ENCODE measurements at regions not wholly inside any gene's neighbourhood (a gene's known extent, or its start where the extent isn't known, plus 50 kb on each side); places are given as distances from the start of the nearest gene placed in this dataset.
"Not testable (repeated sequence)": the region's sequence is repeated elsewhere in the genome, so short reads cannot be mapped to it uniquely, and the experiment has no call there.

DNA sequence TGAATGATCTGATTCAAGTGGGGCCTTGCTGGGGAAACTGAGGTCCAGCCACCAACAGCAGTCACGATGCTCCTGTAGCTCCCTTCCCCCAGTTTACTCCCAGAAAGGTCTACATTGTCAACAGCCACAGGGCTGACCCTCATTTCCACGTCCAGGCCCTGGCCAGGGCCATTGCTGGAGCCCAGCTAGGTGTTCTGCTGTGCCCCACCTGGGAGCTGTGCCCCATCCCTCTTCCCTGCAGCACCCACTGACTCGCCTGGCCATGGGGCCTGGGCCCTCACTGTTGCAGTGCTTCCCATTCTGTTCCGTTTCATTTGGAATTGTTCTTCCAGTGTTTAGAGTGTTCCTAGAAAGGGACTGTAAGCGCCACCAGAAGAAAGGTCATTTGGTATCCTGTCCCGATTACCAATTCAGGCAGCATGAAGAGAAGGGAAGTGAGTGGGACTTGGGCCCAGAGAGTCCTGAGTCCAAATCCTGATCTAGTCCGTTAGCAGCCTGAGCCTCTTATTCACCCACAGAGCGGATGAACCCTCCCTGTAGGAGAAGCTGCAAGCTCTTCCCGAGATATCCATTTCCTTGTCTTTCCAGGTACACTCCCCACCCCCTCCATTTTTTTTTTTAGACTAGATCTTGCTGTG, 73.1 kb upstream of the HPCAL1 start:
- whole genome bisulfite sequencing: 89% methylated on average over 9 of the region's 9 CpGs
- peaks cover 10% of the 10 kb centered on the region for H3K27me3 ChIP-seq
- H3K36me3 ChIP-seq: no peaks in the 10 kb centered on the region
- H3K9me3 ChIP-seq: no peaks in the 10 kb centered on the region
- DNase-seq (ENCODE audit: low spot score in 2 of 2): no peak
- no peak overlapping the region for H3K4me3 ChIP-seq
- H3K27ac ChIP-seq: no peak overlapping the region
- H3K4me1 ChIP-seq: no peaks in the 10 kb centered on the region
- TF ChIP-seq POLR2A (IDR thresholded peaks at IDR 0.05) (no peak), POLR2AphosphoS5 (IDR thresholded peaks at IDR 0.05) (no peak), EP300 (IDR thresholded peaks at IDR 0.05) (no peak)
- TF ChIP-seq, protein P1, sequence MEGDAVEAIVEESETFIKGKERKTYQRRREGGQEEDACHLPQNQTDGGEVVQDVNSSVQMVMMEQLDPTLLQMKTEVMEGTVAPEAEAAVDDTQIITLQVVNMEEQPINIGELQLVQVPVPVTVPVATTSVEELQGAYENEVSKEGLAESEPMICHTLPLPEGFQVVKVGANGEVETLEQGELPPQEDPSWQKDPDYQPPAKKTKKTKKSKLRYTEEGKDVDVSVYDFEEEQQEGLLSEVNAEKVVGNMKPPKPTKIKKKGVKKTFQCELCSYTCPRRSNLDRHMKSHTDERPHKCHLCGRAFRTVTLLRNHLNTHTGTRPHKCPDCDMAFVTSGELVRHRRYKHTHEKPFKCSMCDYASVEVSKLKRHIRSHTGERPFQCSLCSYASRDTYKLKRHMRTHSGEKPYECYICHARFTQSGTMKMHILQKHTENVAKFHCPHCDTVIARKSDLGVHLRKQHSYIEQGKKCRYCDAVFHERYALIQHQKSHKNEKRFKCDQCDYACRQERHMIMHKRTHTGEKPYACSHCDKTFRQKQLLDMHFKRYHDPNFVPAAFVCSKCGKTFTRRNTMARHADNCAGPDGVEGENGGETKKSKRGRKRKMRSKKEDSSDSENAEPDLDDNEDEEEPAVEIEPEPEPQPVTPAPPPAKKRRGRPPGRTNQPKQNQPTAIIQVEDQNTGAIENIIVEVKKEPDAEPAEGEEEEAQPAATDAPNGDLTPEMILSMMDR (IDR thresholded peaks at IDR 0.05): no peak

DNA sequence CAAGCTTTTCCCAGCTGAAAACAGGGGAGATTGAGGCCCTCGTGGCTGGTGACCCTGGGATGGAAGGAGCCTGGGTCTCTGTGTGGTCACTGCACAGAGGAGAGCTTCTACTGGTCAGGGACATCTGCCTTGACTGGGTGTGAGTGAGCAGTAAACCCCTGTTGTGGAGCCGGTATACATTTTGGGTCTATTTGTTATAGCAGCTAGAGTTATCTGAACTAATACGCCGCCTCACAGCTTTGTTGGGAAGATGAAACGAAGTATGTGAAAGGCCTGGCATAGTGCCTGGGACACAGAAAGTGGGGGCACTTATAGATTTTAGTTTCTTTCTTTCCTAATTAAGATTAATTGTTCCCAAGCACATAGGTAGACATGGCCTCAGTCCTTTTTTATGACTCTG, 72.2 kb upstream of the HPCAL1 start:
- Histone ChIP-seq H3K27ac (no peak overlapping the region), H3K9me3 (no peaks in the 10 kb centered on the region), H3K4me1 (no peaks in the 10 kb centered on the region), H3K4me3 (no peak overlapping the region), H3K36me3 (no peaks in the 10 kb centered on the region), H3K27me3 (peaks cover 10% of the 10 kb centered on the region)
- WGBS: 87% methylated on average over 5 of the region's 5 CpGs
- DNase-seq (ENCODE audit: low spot score in 2 of 2): no peak
- TF ChIP-seq EP300 (IDR thresholded peaks at IDR 0.05): no peak
- TF ChIP-seq, protein P1 (IDR thresholded peaks at IDR 0.05): no peak
- no peak for TF ChIP-seq POLR2AphosphoS5 (IDR thresholded peaks at IDR 0.05)
- TF ChIP-seq POLR2A (IDR thresholded peaks at IDR 0.05): no peak

DNA sequence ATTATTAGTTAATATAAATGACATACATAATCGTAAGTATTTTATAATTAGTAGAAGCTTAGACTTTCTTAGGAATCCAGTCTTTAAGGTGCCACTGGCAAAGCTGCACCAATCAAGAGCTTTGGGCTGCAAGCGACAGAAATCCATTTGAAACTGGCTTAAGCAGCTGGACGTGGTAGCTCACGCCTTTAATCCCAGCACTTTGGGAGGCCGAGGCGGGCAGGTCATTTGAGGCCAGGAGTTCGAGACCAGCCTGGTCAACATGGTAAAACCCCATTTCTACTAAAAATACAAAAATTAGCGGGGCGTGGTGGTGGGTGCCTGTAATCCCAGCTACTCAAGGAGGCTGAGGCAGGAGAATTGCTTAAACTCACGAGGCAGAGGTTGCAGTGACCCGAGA, 71.8 kb upstream of the HPCAL1 start:
- not testable (repeated sequence) for H3K4me3 ChIP-seq; H3K4me1 ChIP-seq; DNase-seq (ENCODE audit: low spot score in 2 of 2); H3K27ac ChIP-seq; H3K36me3 ChIP-seq; H3K9me3 ChIP-seq
- H3K27me3 ChIP-seq: peaks cover 12% of the 10 kb centered on the region
- 92% methylated on average over 11 of the region's 11 CpGs for WGBS

DNA sequence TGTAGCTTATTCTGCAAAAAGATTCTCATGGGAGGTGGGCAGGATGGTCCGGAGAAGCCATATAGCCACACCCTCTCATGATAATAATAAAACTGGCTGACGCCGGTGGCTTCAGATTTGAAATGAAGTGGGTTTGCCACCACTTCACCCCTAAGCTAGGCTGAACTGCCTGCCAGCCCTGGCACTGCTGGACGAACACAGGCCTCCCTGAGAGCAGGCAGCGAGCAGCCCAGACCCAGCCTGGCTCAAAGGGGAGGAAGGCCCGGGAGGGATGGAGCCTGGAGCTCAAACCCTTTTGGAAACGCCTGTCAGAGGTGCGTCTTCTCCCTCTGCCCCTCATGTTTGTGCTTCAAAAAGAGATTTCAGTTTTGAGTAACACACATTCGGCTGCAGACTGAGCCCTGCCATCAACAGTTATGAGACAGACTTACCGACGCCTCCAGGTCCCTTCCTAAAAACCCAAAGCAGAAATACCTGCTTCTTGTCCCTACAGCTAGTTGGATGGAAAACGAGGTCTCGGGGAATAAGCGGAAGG, 71.1 kb upstream of the HPCAL1 start:
- peak in 1 of 2 donors; percentile 47 for DNase-seq (ENCODE audit: low spot score in 2 of 2)
- no peaks in the 10 kb centered on the region for H3K9me3 ChIP-seq
- no peak overlapping the region for H3K27ac ChIP-seq
- WGBS: 82% methylated on average over 12 of the region's 14 CpGs
- no peak overlapping the region for H3K4me3 ChIP-seq
- TF ChIP-seq, protein P1 (IDR thresholded peaks at IDR 0.05): no peak
- TF ChIP-seq POLR2A (IDR thresholded peaks at IDR 0.05) (no peak), EP300 (IDR thresholded peaks at IDR 0.05) (no peak), POLR2AphosphoS5 (IDR thresholded peaks at IDR 0.05) (no peak)
- no peaks in the 10 kb centered on the region for H3K36me3 ChIP-seq
- H3K4me1 ChIP-seq: no peaks in the 10 kb centered on the region
- peaks cover 14% of the 10 kb centered on the region for H3K27me3 ChIP-seq

DNA sequence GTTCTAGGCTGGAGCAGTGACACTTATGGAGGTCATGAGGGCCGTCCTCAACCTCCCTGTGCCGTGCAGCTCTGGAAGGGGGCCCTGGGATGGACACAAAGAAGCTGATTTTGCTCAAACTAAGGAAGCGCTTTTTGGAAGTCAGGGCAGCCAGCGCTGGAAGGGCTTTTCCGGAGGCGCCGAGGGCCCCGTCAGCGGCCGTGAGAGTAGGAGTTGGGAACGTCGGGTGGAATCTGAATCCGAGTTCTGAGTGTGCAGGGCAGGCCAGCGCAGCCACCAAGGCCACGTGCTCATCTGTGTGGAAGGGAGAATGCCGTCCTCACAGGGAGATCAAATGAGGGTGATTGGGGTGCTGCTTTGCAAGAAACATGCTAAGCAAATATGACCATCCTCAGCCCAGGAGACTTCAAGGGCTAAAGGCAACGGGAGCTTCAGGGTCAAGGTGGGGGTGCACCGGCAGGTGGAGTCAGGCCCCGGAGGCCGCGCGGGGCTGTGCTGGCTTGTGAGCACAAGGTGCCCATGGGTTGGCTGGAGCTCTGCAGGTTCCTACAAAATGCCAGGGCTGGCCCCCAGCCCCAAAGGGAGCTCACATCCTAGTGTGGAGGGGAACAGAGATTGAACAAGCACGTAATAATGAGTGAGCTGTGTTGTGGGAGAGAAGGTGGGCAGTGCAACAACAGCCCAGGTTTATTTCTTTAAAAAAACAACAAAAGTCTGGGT, 70.4 kb upstream of the HPCAL1 start:
- peak in 1 of 2 donors; percentile 24 for DNase-seq (ENCODE audit: low spot score in 2 of 2)
- H3K4me1 ChIP-seq: no peaks in the 10 kb centered on the region
- no peaks in the 10 kb centered on the region for H3K9me3 ChIP-seq
- H3K27me3 ChIP-seq: peaks cover 14% of the 10 kb centered on the region
- H3K4me3 ChIP-seq: no peak overlapping the region
- TF ChIP-seq EP300 (IDR thresholded peaks at IDR 0.05) (no peak), POLR2AphosphoS5 (IDR thresholded peaks at IDR 0.05) (no peak), POLR2A (IDR thresholded peaks at IDR 0.05) (no peak)
- TF ChIP-seq, protein P1 (IDR thresholded peaks at IDR 0.05): no peak
- no peaks in the 10 kb centered on the region for H3K36me3 ChIP-seq
- no peak overlapping the region for H3K27ac ChIP-seq
- WGBS: 90% methylated on average over 20 of the region's 23 CpGs
